Stimulated activated CD4-positive, alpha-beta T cell treated with anti-CD3 and anti-CD28 coated beads, Interleukin-4, amount 100 ng/mL, for 48 hours (primary cell): ENCODE measurements at regions not wholly inside any gene's neighbourhood (a gene's known extent, or its start where the extent isn't known, plus 50 kb on each side); places are given as distances from the start of the nearest gene placed in this dataset.
"Not testable (repeated sequence)": the region's sequence is repeated elsewhere in the genome, so short reads cannot be mapped to it uniquely, and the experiment has no call there.

Experiments
- DNase-seq, 2 donors: peaks; one replicate each; pipeline ENCODE4 v3.0.0-alpha.2; 2020; ENCODE audit warnings: low read depth in 2 of 2

- no peak for DNase-seq
These were observed 185.0 kb downstream of the ANKRD60 start for GRCh38 chr20:58043236-58044140.

GRCh38 chr20:58042591-58042990 is 185.9 kb downstream of the ANKRD60 start:
- no peak for DNase-seq

- no peak for DNase-seq
These were observed 187.8 kb downstream of the ANKRD60 start for GRCh38 chr20:58040447-58041290.

- no peak for DNase-seq
These were observed 189.0 kb downstream of the ANKRD60 start for GRCh38 chr20:58039274-58040092.

GRCh38 chr20:58038123-58038654 is 190.3 kb downstream of the ANKRD60 start:
- no peak for DNase-seq

- DNase-seq, result no peak
These were observed 190.8 kb downstream of the ANKRD60 start for GRCh38 chr20:58037631-58038030.

- DNase-seq, result no peak
These were observed 195.4 kb downstream of the ANKRD60 start for GRCh38 chr20:58033026-58033536.

- DNase-seq, result no peak
These were observed 195.9 kb downstream of the ANKRD60 start for GRCh38 chr20:58032599-58032998.

GRCh38 chr20:58031350-58031749 is 197.1 kb downstream of the ANKRD60 start:
- DNase-seq, result not testable (repeated sequence)

GRCh38 chr20:58028123-58028522 is 200.3 kb downstream of the ANKRD60 start:
- no peak for DNase-seq

- no peak for DNase-seq
These were observed 202.1 kb downstream of the ANKRD60 start for GRCh38 chr20:58026361-58026760.

GRCh38 chr20:58025233-58025632 is 203.2 kb downstream of the ANKRD60 start:
- DNase-seq, result no peak

GRCh38 chr20:58024241-58024721 is 204.2 kb downstream of the ANKRD60 start:
- DNase-seq, result no peak

GRCh38 chr20:58023781-58024180 is 204.7 kb downstream of the ANKRD60 start:
- DNase-seq, result no peak

GRCh38 chr20:58023346-58023745 is 205.1 kb downstream of the ANKRD60 start:
- no peak for DNase-seq

- no peak for DNase-seq
These were observed 205.7 kb downstream of the ANKRD60 start for GRCh38 chr20:58022711-58023110.

- DNase-seq, result no peak
These were observed 207.0 kb downstream of the ANKRD60 start for GRCh38 chr20:58021481-58021880.

GRCh38 chr20:58020656-58021454 is 207.6 kb downstream of the ANKRD60 start:
- no peak for DNase-seq

- DNase-seq, result no peak
These were observed 208.4 kb downstream of the ANKRD60 start for GRCh38 chr20:58019850-58020625.
